ENCODE measurements at regions not wholly inside any gene's neighbourhood (a gene's known extent, or its start where the extent isn't known, plus 50 kb on each side); places are given as distances from the start of the nearest gene placed in this dataset.

DNA sequence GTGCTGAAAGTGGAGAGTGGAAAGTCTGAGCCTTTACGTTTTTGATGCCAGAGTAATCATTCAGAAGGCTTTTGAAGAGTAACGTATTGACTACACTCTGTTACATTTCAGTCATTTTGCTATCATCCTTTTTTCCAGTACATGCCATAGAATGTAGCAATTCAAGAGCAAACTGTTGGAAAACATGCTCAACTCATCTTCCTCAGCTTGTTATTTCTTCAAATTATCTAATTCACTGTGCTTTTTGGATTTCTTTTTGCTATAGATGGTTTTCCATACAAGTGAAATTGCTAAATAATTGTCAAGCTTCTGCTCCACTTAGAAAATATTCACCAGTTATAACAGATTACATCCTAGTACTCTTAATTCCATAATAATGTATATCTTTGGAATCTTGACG lies 129.9 kb upstream of the CLEC14A start:
- no peak overlapping the region for H3K4me3 ChIP-seq (ENCODE audit: low read depth, low read length)
- TF ChIP-seq, protein P1, sequence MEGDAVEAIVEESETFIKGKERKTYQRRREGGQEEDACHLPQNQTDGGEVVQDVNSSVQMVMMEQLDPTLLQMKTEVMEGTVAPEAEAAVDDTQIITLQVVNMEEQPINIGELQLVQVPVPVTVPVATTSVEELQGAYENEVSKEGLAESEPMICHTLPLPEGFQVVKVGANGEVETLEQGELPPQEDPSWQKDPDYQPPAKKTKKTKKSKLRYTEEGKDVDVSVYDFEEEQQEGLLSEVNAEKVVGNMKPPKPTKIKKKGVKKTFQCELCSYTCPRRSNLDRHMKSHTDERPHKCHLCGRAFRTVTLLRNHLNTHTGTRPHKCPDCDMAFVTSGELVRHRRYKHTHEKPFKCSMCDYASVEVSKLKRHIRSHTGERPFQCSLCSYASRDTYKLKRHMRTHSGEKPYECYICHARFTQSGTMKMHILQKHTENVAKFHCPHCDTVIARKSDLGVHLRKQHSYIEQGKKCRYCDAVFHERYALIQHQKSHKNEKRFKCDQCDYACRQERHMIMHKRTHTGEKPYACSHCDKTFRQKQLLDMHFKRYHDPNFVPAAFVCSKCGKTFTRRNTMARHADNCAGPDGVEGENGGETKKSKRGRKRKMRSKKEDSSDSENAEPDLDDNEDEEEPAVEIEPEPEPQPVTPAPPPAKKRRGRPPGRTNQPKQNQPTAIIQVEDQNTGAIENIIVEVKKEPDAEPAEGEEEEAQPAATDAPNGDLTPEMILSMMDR (IDR thresholded peaks at IDR 0.05; ENCODE audit: insufficient read depth, low read length, poor library complexity, severe bottlenecking), result no peak
- DNase-seq (ENCODE audit: low read depth), result no peak
- H3K36me3 ChIP-seq (ENCODE audit: control insufficient read depth, insufficient read depth, low read length), result no peaks in the 10 kb centered on the region
- H3K27me3 ChIP-seq (ENCODE audit: control insufficient read depth, insufficient read depth, low read length), result no peaks in the 10 kb centered on the region

DNA sequence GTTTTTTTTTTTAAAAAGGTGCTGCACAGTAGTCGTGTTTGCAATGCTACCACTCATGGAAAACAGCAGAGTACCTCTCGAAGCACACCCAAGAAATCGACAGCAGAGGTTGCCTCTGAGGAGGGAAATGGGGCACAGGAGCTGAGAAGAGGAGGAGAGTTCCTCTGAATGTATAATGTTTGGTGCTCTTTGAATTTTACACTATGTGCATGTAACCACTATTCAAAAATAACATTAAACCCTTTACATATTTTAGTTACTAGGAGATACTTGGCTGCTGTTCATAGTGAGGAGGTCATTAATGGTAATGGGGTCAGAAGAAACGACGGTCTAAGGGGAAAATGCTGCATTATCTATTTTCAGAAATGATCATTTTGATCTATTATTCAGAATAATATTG lies 129.4 kb upstream of the CLEC14A start:
- DNase-seq (ENCODE audit: low read depth), result no peak
- Histone ChIP-seq H3K4me3 (ENCODE audit: low read depth, low read length) (no peak overlapping the region), H3K36me3 (ENCODE audit: control insufficient read depth, insufficient read depth, low read length) (no peaks in the 10 kb centered on the region), H3K27me3 (ENCODE audit: control insufficient read depth, insufficient read depth, low read length) (no peaks in the 10 kb centered on the region)
- TF ChIP-seq, protein P1 (IDR thresholded peaks at IDR 0.05; ENCODE audit: insufficient read depth, low read length, poor library complexity, severe bottlenecking), result no peak

DNA sequence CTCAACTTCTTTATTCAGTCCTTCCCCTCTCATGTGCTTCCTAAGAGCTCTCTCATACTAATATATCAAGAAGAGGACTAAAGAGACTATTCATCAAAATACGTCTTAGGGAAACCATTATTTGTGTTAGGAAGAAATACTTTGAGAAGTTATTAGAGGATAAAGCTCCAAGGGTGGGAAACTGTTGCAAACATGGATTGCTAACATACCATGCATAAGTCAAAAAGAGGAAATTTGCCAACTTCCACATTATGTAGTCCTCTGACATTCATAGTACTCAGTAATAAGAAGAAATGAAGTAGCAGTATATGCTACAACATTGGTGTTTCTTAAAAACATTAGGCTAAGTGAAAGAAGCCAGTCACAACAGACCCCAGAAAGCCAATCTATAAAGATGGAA lies 128.8 kb upstream of the CLEC14A start:
- TF ChIP-seq, protein P1 (IDR thresholded peaks at IDR 0.05; ENCODE audit: insufficient read depth, low read length, poor library complexity, severe bottlenecking), result no peak
- no peak for DNase-seq (ENCODE audit: low read depth)
- Histone ChIP-seq H3K36me3 (ENCODE audit: control insufficient read depth, insufficient read depth, low read length) (no peaks in the 10 kb centered on the region), H3K4me3 (ENCODE audit: low read depth, low read length) (no peak overlapping the region), H3K27me3 (ENCODE audit: control insufficient read depth, insufficient read depth, low read length) (no peaks in the 10 kb centered on the region)

DNA sequence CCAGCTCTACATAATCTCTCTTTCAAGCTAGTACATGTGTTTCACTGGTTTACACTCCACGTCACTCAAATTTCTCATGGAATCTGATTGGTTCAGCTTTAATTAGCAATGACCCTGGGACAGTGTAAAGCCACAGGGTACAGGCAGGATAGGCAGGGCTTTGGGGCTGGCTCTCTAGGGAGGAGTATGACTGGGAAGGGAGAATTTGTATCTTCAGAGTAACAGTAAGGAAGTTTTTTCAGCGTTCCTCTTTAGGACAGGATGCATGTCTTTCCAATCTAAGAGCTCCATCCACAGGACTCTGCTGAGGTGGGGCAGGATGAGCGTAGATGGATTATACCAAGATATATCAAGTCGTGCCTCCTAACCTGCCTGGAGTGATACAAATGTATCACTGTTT lies 112.0 kb upstream of the CLEC14A start:
- TF ChIP-seq, protein P1 (IDR thresholded peaks at IDR 0.05; ENCODE audit: insufficient read depth, low read length, poor library complexity, severe bottlenecking), result no peak
- no peak for DNase-seq (ENCODE audit: low read depth)
- H3K27me3 ChIP-seq (ENCODE audit: control insufficient read depth, insufficient read depth, low read length), result no peaks in the 10 kb centered on the region
- H3K36me3 ChIP-seq (ENCODE audit: control insufficient read depth, insufficient read depth, low read length), result no peaks in the 10 kb centered on the region
- H3K4me3 ChIP-seq (ENCODE audit: low read depth, low read length), result no peak overlapping the region

DNA sequence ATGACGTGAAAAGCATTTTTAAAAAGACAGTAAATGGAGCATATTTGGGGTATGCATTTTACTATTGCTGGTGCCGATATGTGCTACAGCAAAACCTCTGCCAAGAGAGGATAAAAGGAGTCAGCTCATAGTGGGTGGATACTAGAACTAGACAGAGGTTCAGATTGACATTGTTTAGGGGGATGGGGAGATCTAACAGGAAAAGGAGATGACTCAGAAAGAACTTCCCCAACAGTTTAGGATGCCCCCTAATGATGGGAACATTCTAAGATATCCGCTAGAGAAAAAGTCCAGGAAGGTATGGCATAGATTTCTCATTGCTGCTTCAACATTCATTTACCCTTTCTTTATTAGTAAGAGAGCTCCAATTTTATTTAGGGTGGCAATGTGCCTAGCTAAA lies 110.5 kb upstream of the CLEC14A start:
- TF ChIP-seq, protein P1 (IDR thresholded peaks at IDR 0.05; ENCODE audit: insufficient read depth, low read length, poor library complexity, severe bottlenecking), result no peak
- no peak for DNase-seq (ENCODE audit: low read depth)
- no peak overlapping the region for H3K4me3 ChIP-seq (ENCODE audit: low read depth, low read length)
- H3K27me3 ChIP-seq (ENCODE audit: control insufficient read depth, insufficient read depth, low read length), result no peaks in the 10 kb centered on the region
- H3K36me3 ChIP-seq (ENCODE audit: control insufficient read depth, insufficient read depth, low read length), result no peaks in the 10 kb centered on the region

DNA sequence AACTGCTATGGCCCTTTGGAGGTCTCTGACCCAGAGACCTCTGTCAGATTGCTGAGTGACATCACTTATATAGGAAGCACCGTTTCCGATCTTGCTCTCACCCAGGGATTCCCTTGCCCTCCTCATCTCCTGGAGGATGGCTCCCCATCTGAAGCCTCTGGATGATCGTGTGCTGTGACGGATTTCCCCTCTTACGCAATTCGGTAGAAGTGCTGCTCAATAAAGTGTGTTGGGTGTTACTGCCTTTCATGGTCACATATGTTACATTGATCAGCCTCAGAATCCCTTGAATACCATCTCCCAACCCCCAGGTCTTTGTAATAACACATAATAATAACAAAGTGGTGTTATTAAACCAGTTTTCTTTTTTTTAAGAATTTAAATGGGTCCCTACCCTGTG lies 107.3 kb upstream of the CLEC14A start:
- TF ChIP-seq, protein P1 (IDR thresholded peaks at IDR 0.05; ENCODE audit: insufficient read depth, low read length, poor library complexity, severe bottlenecking), result no peak
- DNase-seq (ENCODE audit: low read depth), result no peak
- no peaks in the 10 kb centered on the region for H3K36me3 ChIP-seq (ENCODE audit: control insufficient read depth, insufficient read depth, low read length)
- no peak overlapping the region for H3K4me3 ChIP-seq (ENCODE audit: low read depth, low read length)
- H3K27me3 ChIP-seq (ENCODE audit: control insufficient read depth, insufficient read depth, low read length), result no peaks in the 10 kb centered on the region

Measured in kidney epithelial cell (primary cell).